ENCODE measurements at regions not wholly inside any gene's neighbourhood (a gene's known extent, or its start where the extent isn't known, plus 50 kb on each side); places are given as distances from the start of the nearest gene placed in this dataset.
"Not testable (repeated sequence)": the region's sequence is repeated elsewhere in the genome, so short reads cannot be mapped to it uniquely, and the experiment has no call there.

DNA sequence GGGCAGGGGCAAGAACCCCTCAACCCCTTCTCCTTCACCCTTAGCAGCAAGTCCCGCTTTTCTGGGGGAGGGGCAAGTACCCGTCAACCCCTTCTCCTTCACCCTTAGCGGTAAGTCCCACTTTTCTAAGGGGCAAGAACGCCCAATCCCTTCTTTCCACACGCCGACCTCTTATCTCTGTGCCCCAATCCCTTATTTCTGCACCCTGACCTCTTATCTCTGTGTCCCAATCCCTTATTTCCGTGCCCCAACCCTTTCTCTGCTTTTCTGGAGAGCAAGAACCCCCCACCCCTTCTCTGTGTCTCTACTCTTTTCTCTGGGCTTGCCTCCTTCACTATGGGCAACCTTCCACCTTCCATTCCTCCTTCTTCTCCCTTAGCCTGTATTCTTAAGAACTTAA, 225.0 kb upstream of the DUSP10 start:
- not testable (repeated sequence) for TF ChIP-seq EZH2 (IDR thresholded peaks at IDR 0.05; ENCODE audit: low read depth)
- TF ChIP-seq, protein P1, sequence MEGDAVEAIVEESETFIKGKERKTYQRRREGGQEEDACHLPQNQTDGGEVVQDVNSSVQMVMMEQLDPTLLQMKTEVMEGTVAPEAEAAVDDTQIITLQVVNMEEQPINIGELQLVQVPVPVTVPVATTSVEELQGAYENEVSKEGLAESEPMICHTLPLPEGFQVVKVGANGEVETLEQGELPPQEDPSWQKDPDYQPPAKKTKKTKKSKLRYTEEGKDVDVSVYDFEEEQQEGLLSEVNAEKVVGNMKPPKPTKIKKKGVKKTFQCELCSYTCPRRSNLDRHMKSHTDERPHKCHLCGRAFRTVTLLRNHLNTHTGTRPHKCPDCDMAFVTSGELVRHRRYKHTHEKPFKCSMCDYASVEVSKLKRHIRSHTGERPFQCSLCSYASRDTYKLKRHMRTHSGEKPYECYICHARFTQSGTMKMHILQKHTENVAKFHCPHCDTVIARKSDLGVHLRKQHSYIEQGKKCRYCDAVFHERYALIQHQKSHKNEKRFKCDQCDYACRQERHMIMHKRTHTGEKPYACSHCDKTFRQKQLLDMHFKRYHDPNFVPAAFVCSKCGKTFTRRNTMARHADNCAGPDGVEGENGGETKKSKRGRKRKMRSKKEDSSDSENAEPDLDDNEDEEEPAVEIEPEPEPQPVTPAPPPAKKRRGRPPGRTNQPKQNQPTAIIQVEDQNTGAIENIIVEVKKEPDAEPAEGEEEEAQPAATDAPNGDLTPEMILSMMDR (conservative IDR thresholded peaks at IDR 0.05): not testable (repeated sequence)

Measured in PC-9 (cell line).